Dendritic cell treated with granulocyte-macrophage colony-stimulating factor and Interleukin-4, amounts not matched to agents 40 ng/mL and 50 ng/mL, for 4 days (primary cell): ENCODE measurements at regions not wholly inside any gene's neighbourhood (a gene's known extent, or its start where the extent isn't known, plus 50 kb on each side); places are given as distances from the start of the nearest gene placed in this dataset.

Source experiments
- H3K27ac Mint-ChIP-seq: one replicate; pipeline ENCODE4 v1.8.0; 2022; ENCODE audit warnings: mild to moderate bottlenecking, mixed read lengths
- H3K27me3 Mint-ChIP-seq: one replicate; pipeline ENCODE4 v1.8.0; 2022; ENCODE audit warnings: mild to moderate bottlenecking, mixed read lengths
- H3K36me3 Mint-ChIP-seq: one replicate; pipeline ENCODE4 v1.8.0; 2022; ENCODE audit warnings: low read depth, mixed read lengths
- H3K4me1 Mint-ChIP-seq: one replicate; pipeline ENCODE4 v1.8.0; 2022; ENCODE audit warnings: low read depth, mixed read lengths
- H3K4me3 Mint-ChIP-seq: one replicate; pipeline ENCODE4 v1.8.0; 2022; ENCODE audit warnings: mild to moderate bottlenecking, moderate library complexity, mixed read lengths
- H3K9me3 Mint-ChIP-seq: one replicate; pipeline ENCODE4 v1.8.0; 2022; ENCODE audit warnings: mixed read lengths
- intact Hi-C: fragments of 100-400 bp; cut with micrococcal nuclease; formaldehyde crosslinking; loops from one replicate; pipeline ENCODE4 v1.15.0; 2022

GRCh38 chr1:13941315-13941714, 241.3 kb downstream of the PRDM2 start:
- intact Hi-C loops = no loop called here
- Mint-ChIP-seq H3K27me3 (peaks cover 6% of the 10 kb centered on the region), H3K9me3 (peaks cover 28% of the 10 kb centered on the region), H3K4me1 (no peaks in the 10 kb centered on the region), H3K36me3 (no peaks in the 10 kb centered on the region), H3K27ac (no peak overlapping the region), H3K4me3 (no peak overlapping the region)

GRCh38 chr1:13943055-13943454, 243.1 kb downstream of the PRDM2 start:
- H3K36me3 Mint-ChIP-seq = no peaks in the 10 kb centered on the region
- H3K27ac Mint-ChIP-seq = no peak overlapping the region
- peaks cover 3% of the 10 kb centered on the region for H3K27me3 Mint-ChIP-seq
- H3K9me3 Mint-ChIP-seq = peaks cover 28% of the 10 kb centered on the region
- H3K4me1 Mint-ChIP-seq = no peaks in the 10 kb centered on the region
- H3K4me3 Mint-ChIP-seq = no peak overlapping the region
- intact Hi-C loops = no loop called here

- H3K36me3 Mint-ChIP-seq = no peaks in the 10 kb centered on the region
- no peak overlapping the region for H3K27ac Mint-ChIP-seq
- peaks cover 3% of the 10 kb centered on the region for H3K27me3 Mint-ChIP-seq
- intact Hi-C loops = no loop called here
- peaks cover 25% of the 10 kb centered on the region for H3K9me3 Mint-ChIP-seq
- H3K4me3 Mint-ChIP-seq = no peak overlapping the region
- H3K4me1 Mint-ChIP-seq = no peaks in the 10 kb centered on the region
These were observed 245.9 kb downstream of the PRDM2 start for GRCh38 chr1:13945856-13946255.

GRCh38 chr1:13947658-13948057, 247.7 kb downstream of the PRDM2 start:
- intact Hi-C loops = no loop called here

GRCh38 chr1:13948396-13948795, 248.4 kb downstream of the PRDM2 start:
- Mint-ChIP-seq H3K27ac (no peak overlapping the region), H3K27me3 (peaks cover 2% of the 10 kb centered on the region), H3K9me3 (no peaks in the 10 kb centered on the region), H3K4me3 (no peak overlapping the region), H3K4me1 (no peaks in the 10 kb centered on the region), H3K36me3 (no peaks in the 10 kb centered on the region)
- intact Hi-C loops = no loop called here

More at GRCh38 chr1:13947658-13948057, 247.7 kb downstream of the PRDM2 start:
- Mint-ChIP-seq H3K27ac (no peak overlapping the region), H3K36me3 (no peaks in the 10 kb centered on the region), H3K27me3 (peaks cover 2% of the 10 kb centered on the region), H3K4me1 (no peaks in the 10 kb centered on the region), H3K9me3 (peaks cover 7% of the 10 kb centered on the region), H3K4me3 (no peak overlapping the region)

GRCh38 chr1:13948888-13949391, 249.0 kb downstream of the PRDM2 start:
- intact Hi-C loops = no loop called here
- Mint-ChIP-seq H3K9me3 (no peaks in the 10 kb centered on the region), H3K4me3 (no peak overlapping the region), H3K4me1 (no peaks in the 10 kb centered on the region), H3K36me3 (no peaks in the 10 kb centered on the region), H3K27ac (no peak overlapping the region), H3K27me3 (peaks cover 5% of the 10 kb centered on the region)

- Mint-ChIP-seq H3K27ac (no peak overlapping the region), H3K9me3 (no peaks in the 10 kb centered on the region), H3K27me3 (peaks cover 7% of the 10 kb centered on the region), H3K4me1 (no peaks in the 10 kb centered on the region), H3K36me3 (no peaks in the 10 kb centered on the region), H3K4me3 (no peak overlapping the region)
- intact Hi-C loops = no loop called here
These were observed 249.6 kb downstream of the PRDM2 start for GRCh38 chr1:13949546-13949945.

- intact Hi-C loops = no loop called here
- Mint-ChIP-seq H3K4me1 (no peaks in the 10 kb centered on the region), H3K27me3 (peaks cover 9% of the 10 kb centered on the region), H3K4me3 (no peak overlapping the region), H3K36me3 (no peaks in the 10 kb centered on the region), H3K27ac (no peak overlapping the region), H3K9me3 (no peaks in the 10 kb centered on the region)
These were observed 250.6 kb downstream of the PRDM2 start for GRCh38 chr1:13950637-13951036.

- H3K27me3 Mint-ChIP-seq = peaks cover 12% of the 10 kb centered on the region
- intact Hi-C loops = no loop called here
These were observed 252.1 kb downstream of the PRDM2 start for GRCh38 chr1:13951793-13952751.

GRCh38 chr1:13952985-13953384, 253.0 kb downstream of the PRDM2 start:
- H3K27me3 Mint-ChIP-seq = peaks cover 12% of the 10 kb centered on the region
- no peak overlapping the region for H3K4me3 Mint-ChIP-seq

More at GRCh38 chr1:13951793-13952751, 252.1 kb downstream of the PRDM2 start:
- no peak overlapping the region for H3K4me3 Mint-ChIP-seq
- no peaks in the 10 kb centered on the region for H3K36me3 Mint-ChIP-seq
- H3K4me1 Mint-ChIP-seq = no peaks in the 10 kb centered on the region
- no peak overlapping the region for H3K27ac Mint-ChIP-seq
- no peaks in the 10 kb centered on the region for H3K9me3 Mint-ChIP-seq

GRCh38 chr1:13956393-13956792, 256.4 kb downstream of the PRDM2 start:
- Mint-ChIP-seq H3K36me3 (no peaks in the 10 kb centered on the region), H3K27me3 (peaks cover 14% of the 10 kb centered on the region), H3K27ac (no peak overlapping the region), H3K4me3 (no peak overlapping the region), H3K4me1 (no peaks in the 10 kb centered on the region), H3K9me3 (no peaks in the 10 kb centered on the region)
- intact Hi-C loops = no loop called here

More at GRCh38 chr1:13952985-13953384, 253.0 kb downstream of the PRDM2 start:
- no peak overlapping the region for H3K27ac Mint-ChIP-seq
- no peaks in the 10 kb centered on the region for H3K4me1 Mint-ChIP-seq
- no peaks in the 10 kb centered on the region for H3K36me3 Mint-ChIP-seq
- intact Hi-C loops = no loop called here
- no peaks in the 10 kb centered on the region for H3K9me3 Mint-ChIP-seq

- no peak overlapping the region for H3K4me3 Mint-ChIP-seq
- H3K9me3 Mint-ChIP-seq = no peaks in the 10 kb centered on the region
- peaks cover 8% of the 10 kb centered on the region for H3K27me3 Mint-ChIP-seq
- H3K4me1 Mint-ChIP-seq = no peaks in the 10 kb centered on the region
- intact Hi-C loops = loop anchor here (1.0 to 5.0 kb wide), 2 partner anchors 295 to 443 kb away; no protein-coding TSS in a partner anchor
- H3K36me3 Mint-ChIP-seq = no peaks in the 10 kb centered on the region
- no peak overlapping the region for H3K27ac Mint-ChIP-seq
These were observed 260.5 kb downstream of the PRDM2 start for GRCh38 chr1:13960375-13960987.

GRCh38 chr1:13964768-13965167, 264.8 kb downstream of the PRDM2 start:
- Mint-ChIP-seq H3K4me1 (no peaks in the 10 kb centered on the region), H3K27me3 (peaks cover 10% of the 10 kb centered on the region), H3K36me3 (no peaks in the 10 kb centered on the region), H3K4me3 (no peak overlapping the region), H3K9me3 (no peaks in the 10 kb centered on the region), H3K27ac (no peak overlapping the region)
- intact Hi-C loops = loop anchor here (5.0 kb wide), 1 partner anchor 447 kb away; no protein-coding TSS in a partner anchor

GRCh38 chr1:13965770-13966398, 265.9 kb downstream of the PRDM2 start:
- H3K4me1 Mint-ChIP-seq = no peaks in the 10 kb centered on the region
- no peaks in the 10 kb centered on the region for H3K36me3 Mint-ChIP-seq
- H3K9me3 Mint-ChIP-seq = peaks cover 4% of the 10 kb centered on the region
- intact Hi-C loops = no loop called here
- no peak overlapping the region for H3K27ac Mint-ChIP-seq
- no peak overlapping the region for H3K4me3 Mint-ChIP-seq
- peaks cover 10% of the 10 kb centered on the region for H3K27me3 Mint-ChIP-seq
